ENCODE measurements at regions not wholly inside any gene's neighbourhood (a gene's known extent, or its start where the extent isn't known, plus 50 kb on each side); places are given as distances from the start of the nearest gene placed in this dataset.

DNA sequence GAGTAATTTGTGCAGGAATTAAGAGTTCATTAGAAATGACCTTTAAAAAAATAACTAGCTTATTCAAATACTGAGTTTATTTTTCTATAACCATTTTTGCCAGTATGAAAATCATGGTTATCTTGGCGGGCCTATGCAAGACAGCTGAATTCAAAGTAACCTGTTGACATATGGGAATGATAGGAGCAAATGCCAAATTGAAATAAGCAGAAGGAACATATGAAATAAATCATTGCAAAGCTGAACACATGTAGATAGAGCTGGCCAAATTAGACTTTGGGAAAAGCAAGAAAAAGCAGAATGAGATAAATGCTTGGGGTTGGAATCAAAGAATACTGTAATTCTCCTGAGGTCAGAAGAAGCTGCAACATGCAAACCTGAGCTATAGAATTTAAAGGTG lies 372.5 kb downstream of the ADAMTS20 start:
- H3K9me3 ChIP-seq: no peaks in the 10 kb centered on the region
- TF ChIP-seq, protein P1, sequence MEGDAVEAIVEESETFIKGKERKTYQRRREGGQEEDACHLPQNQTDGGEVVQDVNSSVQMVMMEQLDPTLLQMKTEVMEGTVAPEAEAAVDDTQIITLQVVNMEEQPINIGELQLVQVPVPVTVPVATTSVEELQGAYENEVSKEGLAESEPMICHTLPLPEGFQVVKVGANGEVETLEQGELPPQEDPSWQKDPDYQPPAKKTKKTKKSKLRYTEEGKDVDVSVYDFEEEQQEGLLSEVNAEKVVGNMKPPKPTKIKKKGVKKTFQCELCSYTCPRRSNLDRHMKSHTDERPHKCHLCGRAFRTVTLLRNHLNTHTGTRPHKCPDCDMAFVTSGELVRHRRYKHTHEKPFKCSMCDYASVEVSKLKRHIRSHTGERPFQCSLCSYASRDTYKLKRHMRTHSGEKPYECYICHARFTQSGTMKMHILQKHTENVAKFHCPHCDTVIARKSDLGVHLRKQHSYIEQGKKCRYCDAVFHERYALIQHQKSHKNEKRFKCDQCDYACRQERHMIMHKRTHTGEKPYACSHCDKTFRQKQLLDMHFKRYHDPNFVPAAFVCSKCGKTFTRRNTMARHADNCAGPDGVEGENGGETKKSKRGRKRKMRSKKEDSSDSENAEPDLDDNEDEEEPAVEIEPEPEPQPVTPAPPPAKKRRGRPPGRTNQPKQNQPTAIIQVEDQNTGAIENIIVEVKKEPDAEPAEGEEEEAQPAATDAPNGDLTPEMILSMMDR (IDR thresholded peaks at IDR 0.05): no peak
- TF ChIP-seq POLR2A (IDR thresholded peaks at IDR 0.05) (no peak), POLR2AphosphoS5 (IDR thresholded peaks at IDR 0.05; ENCODE audit: insufficient read depth in 1 of 2, low read depth in 1 of 2) (no peak)
- H3K27me3 ChIP-seq: no peaks in the 10 kb centered on the region
- intact Hi-C loops (cut with DNase I): no loop called here
- no peak overlapping the region for H3K4me3 ChIP-seq
- H3K27ac ChIP-seq: no peak overlapping the region
- no peaks in the 10 kb centered on the region for H3K4me1 ChIP-seq
- DNase-seq (ENCODE audit: extremely low spot score in 2 of 2): no peak
- H3K36me3 ChIP-seq: no peaks in the 10 kb centered on the region

DNA sequence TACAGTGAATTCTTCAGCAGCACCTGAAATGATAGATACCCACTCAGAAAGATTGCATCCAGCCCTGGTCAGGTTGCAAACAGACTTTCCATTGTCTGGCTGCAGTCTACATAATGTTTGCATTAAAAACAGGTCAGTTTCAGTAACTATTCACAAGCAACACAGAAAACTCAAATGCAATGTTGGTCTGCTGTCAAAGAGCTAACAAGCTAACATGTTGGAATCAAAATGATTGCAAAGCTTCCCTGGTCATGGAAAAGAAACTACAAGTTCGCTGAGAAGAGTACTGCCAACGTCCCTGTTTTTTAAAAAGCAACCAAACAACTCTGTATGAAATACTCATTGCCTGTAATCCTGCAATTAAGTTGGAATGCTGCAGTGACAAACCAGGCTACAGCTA lies 374.7 kb downstream of the ADAMTS20 start:
- Histone ChIP-seq H3K9me3 (no peaks in the 10 kb centered on the region), H3K4me1 (no peaks in the 10 kb centered on the region), H3K4me3 (no peak overlapping the region), H3K27ac (no peak overlapping the region), H3K27me3 (no peaks in the 10 kb centered on the region), H3K36me3 (no peaks in the 10 kb centered on the region)
- TF ChIP-seq, protein P1 (IDR thresholded peaks at IDR 0.05): no peak
- TF ChIP-seq POLR2A (IDR thresholded peaks at IDR 0.05): no peak
- no peak for TF ChIP-seq POLR2AphosphoS5 (IDR thresholded peaks at IDR 0.05; ENCODE audit: insufficient read depth in 1 of 2, low read depth in 1 of 2)
- intact Hi-C loops (cut with DNase I): no loop called here
- DNase-seq (ENCODE audit: extremely low spot score in 2 of 2): no peak

DNA sequence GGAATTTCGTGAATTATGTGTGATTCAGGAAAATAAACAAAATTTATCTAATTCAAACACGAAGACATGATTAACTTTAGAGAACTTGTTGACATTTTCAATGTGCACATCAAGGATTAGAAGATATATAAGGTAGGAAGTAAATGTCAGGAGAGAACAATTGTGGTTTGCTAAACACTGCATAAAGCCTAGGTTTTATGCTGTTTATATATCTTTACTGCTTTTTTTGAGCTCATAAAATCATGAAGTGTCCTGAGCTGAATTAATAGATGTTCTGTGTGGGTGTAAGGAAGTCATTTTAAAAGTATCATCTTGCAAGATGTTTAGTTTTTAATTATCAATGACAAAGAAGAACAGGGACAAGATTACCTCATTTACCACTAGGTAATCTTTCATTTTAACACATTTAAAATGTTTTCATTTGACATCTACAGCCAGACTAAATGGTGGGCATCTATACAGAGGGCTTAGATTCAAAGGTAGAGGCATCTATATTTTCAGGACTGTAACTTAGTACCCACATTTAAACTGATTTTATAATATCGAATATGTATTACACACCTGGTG lies 382.8 kb downstream of the ADAMTS20 start:
- no peaks in the 10 kb centered on the region for H3K9me3 ChIP-seq
- no peaks in the 10 kb centered on the region for H3K27me3 ChIP-seq
- TF ChIP-seq, protein P1 (IDR thresholded peaks at IDR 0.05): no peak
- TF ChIP-seq POLR2AphosphoS5 (IDR thresholded peaks at IDR 0.05; ENCODE audit: insufficient read depth in 1 of 2, low read depth in 1 of 2) (no peak), POLR2A (IDR thresholded peaks at IDR 0.05) (no peak)
- no peak overlapping the region for H3K4me3 ChIP-seq
- intact Hi-C loops (cut with DNase I): no loop called here
- H3K36me3 ChIP-seq: no peaks in the 10 kb centered on the region
- H3K4me1 ChIP-seq: no peaks in the 10 kb centered on the region
- H3K27ac ChIP-seq: no peak overlapping the region
- no peak for DNase-seq (ENCODE audit: extremely low spot score in 2 of 2)

DNA sequence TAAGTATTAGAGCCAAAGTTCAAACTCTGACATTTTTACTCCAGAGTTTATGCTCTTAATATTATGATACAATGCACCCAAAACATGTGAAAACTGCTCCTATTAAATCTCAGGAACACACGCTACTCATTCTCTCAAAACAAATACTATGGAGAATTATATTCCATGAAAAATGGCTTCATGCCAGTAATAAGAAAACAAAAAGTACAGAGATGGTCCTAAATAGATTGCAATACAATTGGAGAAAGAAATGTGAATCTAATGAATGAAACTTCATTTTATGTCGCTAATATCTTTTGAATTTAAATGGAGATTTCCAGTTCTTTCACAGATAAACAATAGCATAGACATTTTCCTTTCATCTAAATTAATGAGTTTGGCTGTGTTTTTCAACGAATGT lies 384.3 kb downstream of the ADAMTS20 start:
- H3K4me3 ChIP-seq: no peak overlapping the region

DNA sequence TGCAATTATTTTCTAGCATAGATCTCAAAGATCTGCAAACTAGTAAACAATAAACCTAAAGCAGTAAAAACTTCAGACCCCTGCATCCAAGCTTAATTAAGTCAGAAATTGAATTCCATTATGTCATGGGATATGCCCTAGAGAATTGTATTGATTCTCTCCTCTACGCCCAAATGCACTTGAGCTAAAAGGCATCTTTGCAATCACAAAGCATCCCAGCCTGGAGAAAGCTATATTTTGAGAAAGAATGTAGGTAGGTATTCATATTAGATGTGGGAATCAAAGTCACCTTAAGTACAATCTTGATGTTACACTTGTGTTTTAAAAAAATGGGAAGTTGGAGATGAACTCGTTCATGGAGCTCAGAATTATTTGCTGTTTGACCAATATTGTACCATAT lies 386.7 kb downstream of the ADAMTS20 start:
- no peaks in the 10 kb centered on the region for H3K4me1 ChIP-seq
- no peak overlapping the region for H3K27ac ChIP-seq
- no peaks in the 10 kb centered on the region for H3K9me3 ChIP-seq
- H3K36me3 ChIP-seq: no peaks in the 10 kb centered on the region
- DNase-seq (ENCODE audit: extremely low spot score in 2 of 2): no peak
- no peaks in the 10 kb centered on the region for H3K27me3 ChIP-seq
- TF ChIP-seq POLR2AphosphoS5 (IDR thresholded peaks at IDR 0.05; ENCODE audit: insufficient read depth in 1 of 2, low read depth in 1 of 2): no peak
- TF ChIP-seq POLR2A (IDR thresholded peaks at IDR 0.05): no peak
- TF ChIP-seq, protein P1 (IDR thresholded peaks at IDR 0.05): no peak
- no peak overlapping the region for H3K4me3 ChIP-seq
- intact Hi-C loops (cut with DNase I): no loop called here

More for the DNA sequence above, 384.3 kb downstream of the ADAMTS20 start:
- no peak for DNase-seq (ENCODE audit: extremely low spot score in 2 of 2)
- H3K36me3 ChIP-seq: no peaks in the 10 kb centered on the region
- TF ChIP-seq POLR2A (IDR thresholded peaks at IDR 0.05) (no peak), POLR2AphosphoS5 (IDR thresholded peaks at IDR 0.05; ENCODE audit: insufficient read depth in 1 of 2, low read depth in 1 of 2) (no peak)
- TF ChIP-seq, protein P1 (IDR thresholded peaks at IDR 0.05): no peak
- H3K4me1 ChIP-seq: no peaks in the 10 kb centered on the region
- H3K27ac ChIP-seq: no peak overlapping the region
- intact Hi-C loops (cut with DNase I): no loop called here
- no peaks in the 10 kb centered on the region for H3K27me3 ChIP-seq
- no peaks in the 10 kb centered on the region for H3K9me3 ChIP-seq

Measured in vagina (tissue), 2 donors.